ENCODE measurements at regions not wholly inside any gene's neighbourhood (a gene's known extent, or its start where the extent isn't known, plus 50 kb on each side); places are given as distances from the start of the nearest gene placed in this dataset.

GRCh38 chr1:83561346-83561745, 437.6 kb downstream of the TTLL7 start:
- H3K9me3 ChIP-seq (ENCODE audit: control insufficient read depth, low read depth, low read length): no peaks in the 10 kb centered on the region
- no peaks in the 10 kb centered on the region for H3K36me3 ChIP-seq (ENCODE audit: control insufficient read depth, low read depth, low read length)
- H3K27ac ChIP-seq (ENCODE audit: low read length): no peak overlapping the region
- no peaks in the 10 kb centered on the region for H3K4me1 ChIP-seq (ENCODE audit: control insufficient read depth, low read depth, low read length)
- no peak overlapping the region for H3K4me3 ChIP-seq (ENCODE audit: low read length)
- no peaks in the 10 kb centered on the region for H3K27me3 ChIP-seq (ENCODE audit: control insufficient read depth, insufficient read depth, low read length)
- no peak overlapping the region for H3K9ac ChIP-seq (ENCODE audit: low read length)

- Histone ChIP-seq H3K27me3 (ENCODE audit: control insufficient read depth, insufficient read depth, low read length) (no peaks in the 10 kb centered on the region), H3K9ac (ENCODE audit: low read length) (no peak overlapping the region), H3K36me3 (ENCODE audit: control insufficient read depth, low read depth, low read length) (no peaks in the 10 kb centered on the region), H3K9me3 (ENCODE audit: control insufficient read depth, low read depth, low read length) (no peaks in the 10 kb centered on the region), H3K4me3 (ENCODE audit: low read length) (no peak overlapping the region), H3K27ac (ENCODE audit: low read length) (no peak overlapping the region), H3K4me1 (ENCODE audit: control insufficient read depth, low read depth, low read length) (no peaks in the 10 kb centered on the region)
Measured at GRCh38 chr1:83559129-83559840, 439.6 kb downstream of the TTLL7 start.

GRCh38 chr1:83555871-83556270, 443.1 kb downstream of the TTLL7 start:
- Histone ChIP-seq H3K27me3 (ENCODE audit: control insufficient read depth, insufficient read depth, low read length) (no peaks in the 10 kb centered on the region), H3K36me3 (ENCODE audit: control insufficient read depth, low read depth, low read length) (no peaks in the 10 kb centered on the region)

GRCh38 chr1:83554174-83554573, 444.8 kb downstream of the TTLL7 start:
- no peaks in the 10 kb centered on the region for H3K27me3 ChIP-seq (ENCODE audit: control insufficient read depth, insufficient read depth, low read length)
- H3K4me1 ChIP-seq (ENCODE audit: control insufficient read depth, low read depth, low read length): no peaks in the 10 kb centered on the region
- no peak overlapping the region for H3K9ac ChIP-seq (ENCODE audit: low read length)
- no peaks in the 10 kb centered on the region for H3K36me3 ChIP-seq (ENCODE audit: control insufficient read depth, low read depth, low read length)
- no peak overlapping the region for H3K27ac ChIP-seq (ENCODE audit: low read length)
- H3K9me3 ChIP-seq (ENCODE audit: control insufficient read depth, low read depth, low read length): no peaks in the 10 kb centered on the region
- H3K4me3 ChIP-seq (ENCODE audit: low read length): no peak overlapping the region

More at GRCh38 chr1:83555871-83556270, 443.1 kb downstream of the TTLL7 start:
- Histone ChIP-seq H3K4me3 (ENCODE audit: low read length) (no peak overlapping the region), H3K9me3 (ENCODE audit: control insufficient read depth, low read depth, low read length) (no peaks in the 10 kb centered on the region), H3K4me1 (ENCODE audit: control insufficient read depth, low read depth, low read length) (no peaks in the 10 kb centered on the region), H3K27ac (ENCODE audit: low read length) (no peak overlapping the region), H3K9ac (ENCODE audit: low read length) (no peak overlapping the region)

GRCh38 chr1:83552820-83553219, 446.1 kb downstream of the TTLL7 start:
- no peak overlapping the region for H3K9ac ChIP-seq (ENCODE audit: low read length)
- H3K36me3 ChIP-seq (ENCODE audit: control insufficient read depth, low read depth, low read length): no peaks in the 10 kb centered on the region
- no peak overlapping the region for H3K4me3 ChIP-seq (ENCODE audit: low read length)
- no peaks in the 10 kb centered on the region for H3K9me3 ChIP-seq (ENCODE audit: control insufficient read depth, low read depth, low read length)
- no peak overlapping the region for H3K27ac ChIP-seq (ENCODE audit: low read length)
- no peaks in the 10 kb centered on the region for H3K27me3 ChIP-seq (ENCODE audit: control insufficient read depth, insufficient read depth, low read length)
- H3K4me1 ChIP-seq (ENCODE audit: control insufficient read depth, low read depth, low read length): no peaks in the 10 kb centered on the region

GRCh38 chr1:83548311-83548710, 450.6 kb downstream of the TTLL7 start:
- Histone ChIP-seq H3K27ac (ENCODE audit: low read length) (no peak overlapping the region), H3K9me3 (ENCODE audit: control insufficient read depth, low read depth, low read length) (no peaks in the 10 kb centered on the region), H3K4me1 (ENCODE audit: control insufficient read depth, low read depth, low read length) (no peaks in the 10 kb centered on the region), H3K27me3 (ENCODE audit: control insufficient read depth, insufficient read depth, low read length) (no peaks in the 10 kb centered on the region), H3K9ac (ENCODE audit: low read length) (no peak overlapping the region), H3K36me3 (ENCODE audit: control insufficient read depth, low read depth, low read length) (no peaks in the 10 kb centered on the region), H3K4me3 (ENCODE audit: low read length) (no peak overlapping the region)

GRCh38 chr1:83547901-83548300, 451.0 kb downstream of the TTLL7 start:
- H3K9me3 ChIP-seq (ENCODE audit: control insufficient read depth, low read depth, low read length): no peaks in the 10 kb centered on the region
- H3K9ac ChIP-seq (ENCODE audit: low read length): no peak overlapping the region
- no peak overlapping the region for H3K27ac ChIP-seq (ENCODE audit: low read length)
- no peaks in the 10 kb centered on the region for H3K36me3 ChIP-seq (ENCODE audit: control insufficient read depth, low read depth, low read length)
- H3K27me3 ChIP-seq (ENCODE audit: control insufficient read depth, insufficient read depth, low read length): no peaks in the 10 kb centered on the region
- no peak overlapping the region for H3K4me3 ChIP-seq (ENCODE audit: low read length)
- no peaks in the 10 kb centered on the region for H3K4me1 ChIP-seq (ENCODE audit: control insufficient read depth, low read depth, low read length)

- H3K4me3 ChIP-seq (ENCODE audit: low read length): no peak overlapping the region
- no peak overlapping the region for H3K27ac ChIP-seq (ENCODE audit: low read length)
- H3K36me3 ChIP-seq (ENCODE audit: control insufficient read depth, low read depth, low read length): no peaks in the 10 kb centered on the region
- no peaks in the 10 kb centered on the region for H3K9me3 ChIP-seq (ENCODE audit: control insufficient read depth, low read depth, low read length)
- H3K27me3 ChIP-seq (ENCODE audit: control insufficient read depth, insufficient read depth, low read length): no peaks in the 10 kb centered on the region
- H3K4me1 ChIP-seq (ENCODE audit: control insufficient read depth, low read depth, low read length): no peaks in the 10 kb centered on the region
- no peak overlapping the region for H3K9ac ChIP-seq (ENCODE audit: low read length)
Measured at GRCh38 chr1:83546874-83547273, 452.1 kb downstream of the TTLL7 start.

- Histone ChIP-seq H3K4me3 (ENCODE audit: low read length) (no peak overlapping the region), H3K36me3 (ENCODE audit: control insufficient read depth, low read depth, low read length) (no peaks in the 10 kb centered on the region), H3K9me3 (ENCODE audit: control insufficient read depth, low read depth, low read length) (no peaks in the 10 kb centered on the region), H3K4me1 (ENCODE audit: control insufficient read depth, low read depth, low read length) (no peaks in the 10 kb centered on the region), H3K27me3 (ENCODE audit: control insufficient read depth, insufficient read depth, low read length) (no peaks in the 10 kb centered on the region), H3K27ac (ENCODE audit: low read length) (no peak overlapping the region), H3K9ac (ENCODE audit: low read length) (no peak overlapping the region)
Measured at GRCh38 chr1:83545066-83545862, 453.7 kb downstream of the TTLL7 start.

GRCh38 chr1:83543222-83543973, 455.5 kb downstream of the TTLL7 start:
- Histone ChIP-seq H3K27me3 (ENCODE audit: control insufficient read depth, insufficient read depth, low read length) (no peaks in the 10 kb centered on the region), H3K36me3 (ENCODE audit: control insufficient read depth, low read depth, low read length) (no peaks in the 10 kb centered on the region), H3K4me1 (ENCODE audit: control insufficient read depth, low read depth, low read length) (no peaks in the 10 kb centered on the region), H3K27ac (ENCODE audit: low read length) (no peak overlapping the region), H3K9ac (ENCODE audit: low read length) (no peak overlapping the region), H3K4me3 (ENCODE audit: low read length) (no peak overlapping the region), H3K9me3 (ENCODE audit: control insufficient read depth, low read depth, low read length) (no peaks in the 10 kb centered on the region)

- peaks cover 3% of the 10 kb centered on the region for H3K9me3 ChIP-seq (ENCODE audit: control insufficient read depth, low read depth, low read length)
- no peak overlapping the region for H3K9ac ChIP-seq (ENCODE audit: low read length)
- no peaks in the 10 kb centered on the region for H3K4me1 ChIP-seq (ENCODE audit: control insufficient read depth, low read depth, low read length)
- H3K4me3 ChIP-seq (ENCODE audit: low read length): no peak overlapping the region
- H3K36me3 ChIP-seq (ENCODE audit: control insufficient read depth, low read depth, low read length): no peaks in the 10 kb centered on the region
- H3K27me3 ChIP-seq (ENCODE audit: control insufficient read depth, insufficient read depth, low read length): no peaks in the 10 kb centered on the region
- H3K27ac ChIP-seq (ENCODE audit: low read length): no peak overlapping the region
Measured at GRCh38 chr1:83531521-83532309, 467.2 kb downstream of the TTLL7 start.
